ENCODE measurements at regions not wholly inside any gene's neighbourhood (a gene's known extent, or its start where the extent isn't known, plus 50 kb on each side); places are given as distances from the start of the nearest gene placed in this dataset.
A peak's percentile ranks its signal among the peaks of the same experiment; 100 is the strongest.

DNA sequence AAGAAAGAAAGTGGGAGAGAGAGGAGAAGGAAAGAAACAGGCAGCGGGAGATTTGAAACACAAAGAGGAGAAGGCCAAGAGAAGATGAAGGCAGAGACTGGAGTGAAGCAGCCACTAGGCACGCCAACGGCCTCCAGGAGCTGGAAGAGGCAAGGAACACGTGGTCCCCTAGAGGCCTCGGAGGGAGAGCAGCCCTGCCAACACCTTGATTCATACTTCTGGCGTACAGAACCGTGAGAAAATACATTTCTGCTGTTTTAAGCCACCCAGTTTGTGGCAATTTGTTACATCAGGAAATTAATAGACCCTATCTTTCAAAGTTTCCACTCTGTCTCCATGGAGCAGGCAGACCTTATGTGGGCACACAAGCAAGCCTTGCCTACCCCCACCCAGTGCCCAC lies 133.4 kb downstream of the ACTL7B start:
- no peak overlapping the region for H2BK15ac ChIP-seq (ENCODE audit: low read depth, low read length)
- Mint-ChIP-seq H3K4me3 (no peak overlapping the region), H3K27ac (peak overlapping the region in 1 of 3 experiments; percentile 68; a peak in 1 of 7 replicates), H3K36me3 (ENCODE audit: insufficient read depth in 1 of 3, low read depth in 3 of 3) (no peaks in the 10 kb centered on the region), H3K9me3 (no peaks in the 10 kb centered on the region; a peak in 1 of 5 replicates), H3K27me3 (ENCODE audit: low read depth) (no peaks in the 10 kb centered on the region), H3K4me1 (no peaks in the 10 kb centered on the region)
- H2BK20ac ChIP-seq (ENCODE audit: low read depth, low read length, poor library complexity, severe bottlenecking) = no peak overlapping the region
- H3K18ac ChIP-seq (ENCODE audit: insufficient read length, low read depth, low read length) = no peak overlapping the region
- H3K9me3 ChIP-seq (ENCODE audit: control insufficient read depth, low read depth, low read length) = no peaks in the 10 kb centered on the region
- no peak overlapping the region for H4K5ac ChIP-seq (ENCODE audit: insufficient read length, low read depth, low read length)
- no peaks in the 10 kb centered on the region for H3K27me3 ChIP-seq (ENCODE audit: insufficient read depth, low read length)
- no peak overlapping the region for H2AK5ac ChIP-seq (ENCODE audit: insufficient read length, low read length)
- no peak overlapping the region for H4K91ac ChIP-seq (ENCODE audit: insufficient read length, low read depth, low read length)
- H3K23ac ChIP-seq (ENCODE audit: insufficient read length, low read depth, low read length) = no peak overlapping the region
- no peak overlapping the region for H3T11ph ChIP-seq (ENCODE audit: low read length)
- H2BK12ac ChIP-seq (ENCODE audit: insufficient read length, low read depth, low read length) = no peak overlapping the region
- no peak overlapping the region for H3K4me2 ChIP-seq (ENCODE audit: insufficient read depth, insufficient read length, low read length)
- H2BK5ac ChIP-seq (ENCODE audit: insufficient read length, low read length) = no peak overlapping the region
- H3K79me2 ChIP-seq (ENCODE audit: insufficient read depth, low read length) = no peaks in the 10 kb centered on the region
- H3K27ac ChIP-seq (ENCODE audit: insufficient read length, low read depth, low read length) = no peak overlapping the region
- H3K4ac ChIP-seq (ENCODE audit: low read depth, low read length) = no peak overlapping the region
- DNase-seq = no peak
- no peak overlapping the region for H2BK120ac ChIP-seq (ENCODE audit: low read depth, low read length, poor library complexity, severe bottlenecking)
- no peak overlapping the region for H3K9ac ChIP-seq (ENCODE audit: extremely low read depth, insufficient read length, low read length)
- no peaks in the 10 kb centered on the region for H3K23me2 ChIP-seq (ENCODE audit: insufficient read length, low read depth, low read length, poor library complexity, severe bottlenecking)
- H2AFZ ChIP-seq (ENCODE audit: low read length) = no peak overlapping the region
- no peaks in the 10 kb centered on the region for H3K79me1 ChIP-seq (ENCODE audit: insufficient read depth, low read depth, low read length, poor library complexity, severe bottlenecking)
- no peak overlapping the region for H3K56ac ChIP-seq (ENCODE audit: insufficient read length, low read depth, low read length)
- no peak overlapping the region for H4K8ac ChIP-seq (replicated peaks; ENCODE audit: insufficient read length, low read depth, low read length)
- H3K14ac ChIP-seq (ENCODE audit: insufficient read depth, low read length) = no peak overlapping the region
- WGBS (ENCODE audit: extremely low coverage, insufficient read length, low lambda C conversion rate) = no CpG with 5 or more reads among the region's 7 CpGs
- no peaks in the 10 kb centered on the region for H4K20me1 ChIP-seq (ENCODE audit: control insufficient read depth, insufficient read depth, insufficient read length)
- no peak for TF ChIP-seq CTCF (conservative IDR thresholded peaks at IDR 0.05)
- H3K4me1 ChIP-seq (ENCODE audit: insufficient read depth, low read length) = no peaks in the 10 kb centered on the region
